Liver (tissue), 7 donors: ENCODE measurements at regions not wholly inside any gene's neighbourhood (a gene's known extent, or its start where the extent isn't known, plus 50 kb on each side); places are given as distances from the start of the nearest gene placed in this dataset.
"Not testable (repeated sequence)": the region's sequence is repeated elsewhere in the genome, so short reads cannot be mapped to it uniquely, and the experiment has no call there.

Source experiments
- DNase-seq: peaks from one replicate; pipeline ENCODE4 v3.0.0-alpha.2; 2017; ENCODE audit warnings: low spot score
- H3K27ac ChIP-seq, 2 donors: one replicate each; pipeline ENCODE4 v1.7.0; 2013; ENCODE audit warnings: inconsistent platforms in 2 of 2, low read length in 2 of 2, control low read depth in 1 of 2, low read depth in 1 of 2, mild to moderate bottlenecking in 1 of 2
- H3K27me3 ChIP-seq, 4 donors: one replicate each; pipeline versions ENCODE4 v1.6.1 to v1.7.0; 2013; ENCODE audit warnings: low read length in 3 of 4, inconsistent platforms in 1 of 4, mild to moderate bottlenecking in 1 of 4, moderate library complexity in 1 of 4; ENCODE audit not compliant: control insufficient read depth in 4 of 4, insufficient read depth in 4 of 4
- H3K36me3 ChIP-seq, 4 donors: one replicate each; pipeline versions ENCODE4 v1.6.1 to v1.7.0; 2013; ENCODE audit warnings: low read length in 3 of 4, mild to moderate bottlenecking in 3 of 4, low read depth in 1 of 4, moderate library complexity in 1 of 4; ENCODE audit not compliant: control insufficient read depth in 4 of 4, insufficient read depth in 3 of 4
- H3K4me1 ChIP-seq, 4 donors: one replicate each; pipeline versions ENCODE4 v1.6.1 to v1.7.0; 2013; ENCODE audit warnings: low read length in 3 of 4, mild to moderate bottlenecking in 3 of 4, moderate library complexity in 1 of 4; ENCODE audit not compliant: control insufficient read depth in 4 of 4, insufficient read depth in 4 of 4
- H3K4me3 ChIP-seq, 3 donors: one replicate each; pipeline versions ENCODE4 v1.6.1 to v1.7.0; 2013; ENCODE audit warnings: low read length in 3 of 3, control low read depth in 1 of 3, low read depth in 1 of 3, mild to moderate bottlenecking in 1 of 3
- H3K9ac ChIP-seq, 2 donors: one replicate each; pipeline ENCODE4 v1.7.0; 2013; ENCODE audit warnings: low read length in 2 of 2, mild to moderate bottlenecking in 2 of 2, moderate library complexity in 2 of 2, control low read depth in 1 of 2, low read depth in 1 of 2
- H3K9me3 ChIP-seq, 4 donors: one replicate each; pipeline versions ENCODE4 v1.6.1 to v1.7.0; 2013; ENCODE audit warnings: low read length in 3 of 4; ENCODE audit not compliant: control insufficient read depth in 4 of 4
- ATF3 ChIP-seq: IDR thresholded peaks from 2 replicates; pipeline ENCODE4 v1.6.1; 2016; ENCODE audit warnings: antibody characterized with exemption
- EGR1 ChIP-seq, 2 donors: IDR thresholded peaks; 2 replicates each; pipeline ENCODE4 v1.6.1; 2016 to 2018; ENCODE audit warnings: antibody characterized with exemption in 2 of 2, low read depth in 2 of 2
- FOXA1 ChIP-seq: IDR thresholded peaks from 2 replicates; pipeline ENCODE4 v1.6.1; 2016; ENCODE audit warnings: antibody characterized with exemption
- FOXA2 ChIP-seq: IDR thresholded peaks from 2 replicates; pipeline ENCODE4 v1.6.1; 2016; ENCODE audit warnings: antibody characterized with exemption
- GABPA ChIP-seq, 2 donors: IDR thresholded peaks in 1 of 2; conservative IDR thresholded peaks in 1 of 2; 2 replicates each; pipeline ENCODE4 v1.6.1; 2016; ENCODE audit warnings: antibody characterized with exemption in 2 of 2, mild to moderate bottlenecking in 1 of 2, moderate library complexity in 1 of 2
- HNF4A ChIP-seq, 2 donors: conservative IDR thresholded peaks; 2 replicates each; pipeline ENCODE4 v1.6.1; 2016; ENCODE audit warnings: antibody characterized with exemption in 2 of 2, mild to moderate bottlenecking in 2 of 2
- JUND ChIP-seq, 2 donors: IDR thresholded peaks; 2 replicates each; pipeline ENCODE4 v1.6.1; 2016; ENCODE audit warnings: antibody characterized with exemption in 2 of 2
- NR2F2 ChIP-seq: IDR thresholded peaks from 2 replicates; pipeline ENCODE4 v1.6.1; 2016; ENCODE audit warnings: antibody characterized with exemption
- RAD21 ChIP-seq, 2 donors: IDR thresholded peaks; 2 replicates each; pipeline ENCODE4 v1.6.1; 2016; ENCODE audit warnings: antibody characterized with exemption in 2 of 2, mild to moderate bottlenecking in 2 of 2
- REST ChIP-seq: IDR thresholded peaks from 2 replicates; pipeline ENCODE4 v1.6.1; 2016; ENCODE audit warnings: antibody characterized with exemption, mild to moderate bottlenecking
- RXRA ChIP-seq, 2 donors: IDR thresholded peaks; 2 replicates each; pipeline ENCODE4 v1.6.1; 2017 to 2018; ENCODE audit warnings: antibody characterized with exemption in 2 of 2, mild to moderate bottlenecking in 1 of 2
- SP1 ChIP-seq: IDR thresholded peaks from 2 replicates; pipeline ENCODE4 v1.6.1; 2018; ENCODE audit warnings: antibody characterized with exemption, mild to moderate bottlenecking
- TAF1 ChIP-seq: conservative IDR thresholded peaks from 2 replicates; pipeline ENCODE4 v1.6.1; 2016; ENCODE audit warnings: antibody characterized with exemption, mild to moderate bottlenecking
- WGBS: extraction: QIAGEN DNeasy Blood & Tissue Kit; methylation state at CpG from one replicate; pipeline ENCODE4 v1.1.7; 2013; 5-methylcytosine and 5-hydroxymethylcytosine counted together
- donor health status: healthy.
- donor health status: healthy.
- donor health status: healthy.
- donor health status: healthy.

GRCh38 chr14:84482256-84483071 lies 1047.5 kb upstream of the FLRT2 start:
- Histone ChIP-seq H3K4me1 (no peaks in the 10 kb centered on the region), H3K9me3 (no peaks in the 10 kb centered on the region), H3K4me3 (no peak overlapping the region), H3K36me3 (no peaks in the 10 kb centered on the region), H3K27ac (no peak overlapping the region), H3K27me3 (no peaks in the 10 kb centered on the region), H3K9ac (no peak overlapping the region)
- no peak for DNase-seq
- TF ChIP-seq RAD21 (IDR thresholded peaks at IDR 0.05) = no peak
- 74% methylated on average over 5 of the region's 5 CpGs for WGBS

- H3K27ac ChIP-seq = no peak overlapping the region
- H3K9ac ChIP-seq = no peak overlapping the region
- no peak for DNase-seq
- no peaks in the 10 kb centered on the region for H3K4me1 ChIP-seq
- H3K4me3 ChIP-seq = no peak overlapping the region
- H3K9me3 ChIP-seq = no peaks in the 10 kb centered on the region
- H3K27me3 ChIP-seq = no peaks in the 10 kb centered on the region
- no peaks in the 10 kb centered on the region for H3K36me3 ChIP-seq
- no peak for TF ChIP-seq SP1
- TF ChIP-seq ATF3 = no peak
- no peak for TF ChIP-seq NR2F2
- TF ChIP-seq FOXA2 = no peak
- TF ChIP-seq JUND (IDR thresholded peaks at IDR 0.05) = no peak
- WGBS = 40% methylated on average over 6 of the region's 6 CpGs
These were observed 1046.9 kb upstream of the FLRT2 start for GRCh38 chr14:84483072-84483420.

- not testable (repeated sequence) for H3K27ac ChIP-seq
- 65% methylated on average over 4 of the region's 4 CpGs for WGBS
These were observed 1045.7 kb upstream of the FLRT2 start for GRCh38 chr14:84484243-84484642.

GRCh38 chr14:84485036-84485435 lies 1044.9 kb upstream of the FLRT2 start:
- no peak for DNase-seq
- TF ChIP-seq JUND (IDR thresholded peaks at IDR 0.05) (no peak), HNF4A (conservative IDR thresholded peaks at IDR 0.05) (no peak), RAD21 (IDR thresholded peaks at IDR 0.05) (no peak), NR2F2 (no peak), ATF3 (no peak), EGR1 (IDR thresholded peaks at IDR 0.05; ENCODE audit: low read depth in 2 of 2) (no peak)
- no peak overlapping the region for H3K9ac ChIP-seq
- no peaks in the 10 kb centered on the region for H3K4me1 ChIP-seq
- H3K36me3 ChIP-seq = no peaks in the 10 kb centered on the region
- no peaks in the 10 kb centered on the region for H3K27me3 ChIP-seq
- H3K27ac ChIP-seq = no peak overlapping the region
- no peaks in the 10 kb centered on the region for H3K9me3 ChIP-seq
- no peak overlapping the region for H3K4me3 ChIP-seq

More at GRCh38 chr14:84484243-84484642, 1045.7 kb upstream of the FLRT2 start:
- H3K27me3 ChIP-seq, H3K4me1 ChIP-seq, H3K36me3 ChIP-seq, H3K9me3 ChIP-seq, H3K4me3 ChIP-seq, H3K9ac ChIP-seq, DNase-seq: not testable (repeated sequence)

GRCh38 chr14:84490081-84490480 lies 1039.9 kb upstream of the FLRT2 start:
- H3K27ac ChIP-seq = no peak overlapping the region
- H3K9ac ChIP-seq = no peak overlapping the region
- H3K4me1 ChIP-seq = no peaks in the 10 kb centered on the region
- peaks cover 0 to 5% (median 0%) of the 10 kb centered on the region in 4 donors for H3K27me3 ChIP-seq
- H3K9me3 ChIP-seq = no peaks in the 10 kb centered on the region
- no peak for DNase-seq
- no peaks in the 10 kb centered on the region for H3K36me3 ChIP-seq
- WGBS = 76% methylated on average over 2 of the region's 2 CpGs
- no peak overlapping the region for H3K4me3 ChIP-seq
- TF ChIP-seq TAF1 (no peak), FOXA1 (no peak), RAD21 (IDR thresholded peaks at IDR 0.05) (no peak), RXRA (IDR thresholded peaks at IDR 0.05) (no peak), REST (no peak), GABPA (IDR thresholded peaks at IDR 0.05 in 1 of 2, conservative IDR thresholded peaks at IDR 0.05 in 1 of 2) (no peak)
